HG03095 (cell line): ENCODE measurements at regions not wholly inside any gene's neighbourhood (a gene's known extent, or its start where the extent isn't known, plus 50 kb on each side); places are given as distances from the start of the nearest gene placed in this dataset.

Experiments
- ATAC-seq: cut with Tn5 transposase; IDR thresholded peaks from one replicate; pipeline ENCODE4 v1.9.1; 2021; ENCODE audit warnings: moderate library complexity; ENCODE audit not compliant: unreplicated experiment

DNA sequence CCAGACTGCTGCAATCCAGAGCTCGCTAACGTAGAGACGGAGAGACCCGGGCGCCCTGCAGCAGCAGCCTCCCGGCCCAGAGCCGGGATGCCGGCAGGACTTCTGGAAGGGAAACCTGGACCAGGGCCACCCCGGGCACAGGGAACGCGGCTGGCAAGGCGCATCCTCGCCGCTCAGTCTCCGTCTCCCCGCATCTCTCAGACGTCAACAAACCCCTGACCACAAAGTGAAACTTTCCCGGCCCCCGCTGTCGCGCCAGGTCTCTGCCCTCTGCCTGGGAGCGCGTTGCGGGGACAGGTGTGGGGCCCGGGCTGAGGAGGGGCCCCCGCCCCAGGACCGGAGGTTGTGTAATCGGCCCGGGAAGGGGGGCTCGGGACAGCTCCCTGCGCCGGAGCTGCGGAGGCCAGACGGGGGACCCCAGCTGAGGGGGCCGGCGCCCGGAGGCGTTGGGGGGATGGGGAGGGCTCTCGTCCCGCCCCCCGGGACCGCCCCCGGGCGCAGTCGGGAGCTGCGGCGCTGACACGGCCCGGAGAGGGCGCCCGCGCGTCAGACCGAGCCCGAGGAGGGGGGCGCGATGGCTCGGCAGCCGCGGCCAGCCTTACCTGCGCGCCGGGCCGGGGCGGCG lies 116.6 kb upstream of the HIVEP3 start:
- peak; percentile 59 for ATAC-seq

DNA sequence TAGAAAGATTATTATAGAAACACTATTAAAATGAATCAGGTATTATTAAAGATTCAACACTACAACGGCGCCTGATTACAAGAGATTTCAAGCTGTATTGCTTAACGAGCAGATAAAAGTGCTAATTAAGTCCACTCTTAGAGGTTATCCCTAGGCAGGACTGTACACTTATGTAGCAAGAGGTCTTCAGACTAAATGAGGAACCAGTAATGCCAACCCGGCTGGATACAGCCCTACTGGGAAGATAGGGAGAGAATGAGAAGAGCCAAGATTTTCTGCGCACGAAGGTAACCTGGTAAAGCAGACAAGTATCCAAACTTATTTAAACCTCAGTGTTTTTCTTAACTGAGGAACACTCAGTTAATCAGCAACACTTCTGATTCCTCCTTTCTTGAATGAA lies 115.7 kb upstream of the HIVEP3 start:
- ATAC-seq: no peak

DNA sequence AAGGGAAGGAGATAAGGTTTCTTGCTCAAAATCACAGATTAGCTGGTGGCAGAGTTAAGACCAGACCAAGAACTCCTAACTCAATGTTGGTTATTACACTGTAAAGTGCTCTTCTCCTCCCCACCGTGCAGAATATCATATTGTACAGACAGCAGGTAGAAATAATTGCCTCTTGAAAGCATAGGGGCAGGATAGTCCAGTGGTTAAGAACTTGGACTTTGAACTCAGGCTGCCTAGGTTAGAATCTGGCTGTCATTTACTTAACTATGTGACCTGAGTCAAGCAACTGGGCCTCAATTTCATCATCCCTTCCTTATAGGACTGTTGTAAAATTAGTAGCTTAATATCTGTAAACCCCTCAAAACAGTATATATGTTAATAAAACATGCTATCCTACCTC lies 114.9 kb upstream of the HIVEP3 start:
- no peak for ATAC-seq

DNA sequence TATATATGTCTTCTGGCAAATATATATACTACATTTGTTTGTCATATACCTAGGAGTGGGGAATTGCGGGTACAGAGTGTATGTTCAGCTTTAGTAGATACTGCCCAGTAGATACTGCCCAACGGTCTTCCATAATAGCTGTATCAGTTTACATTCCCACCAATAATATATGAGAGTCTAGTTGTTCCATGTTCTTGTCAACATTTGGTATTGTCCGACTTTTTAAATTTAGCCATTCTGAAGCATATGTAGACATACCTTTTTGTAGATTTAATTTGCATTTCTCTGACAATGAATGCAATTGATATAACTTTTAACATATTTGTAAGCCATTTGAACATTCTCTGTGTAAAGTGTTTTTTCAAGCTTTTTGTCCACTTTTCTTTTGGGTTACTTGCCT lies 99.0 kb upstream of the HIVEP3 start:
- ATAC-seq: no peak

DNA sequence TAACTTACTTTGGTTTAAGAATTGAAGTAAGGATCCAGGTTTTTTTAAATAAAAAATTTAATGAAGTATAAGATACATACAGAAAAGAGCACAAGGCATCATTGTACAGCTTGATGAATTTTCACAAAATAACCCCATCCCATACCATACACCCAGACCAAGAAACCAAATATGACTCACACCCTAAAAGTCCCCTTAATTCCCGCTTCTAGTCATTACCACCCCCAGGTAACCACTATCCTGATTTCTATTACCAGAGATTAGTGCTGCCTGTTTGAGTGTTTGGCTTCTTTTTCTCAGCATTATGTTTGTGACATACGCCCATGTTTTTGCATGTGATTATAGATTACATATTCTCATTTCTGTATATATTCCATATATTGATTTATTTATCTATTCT lies 98.5 kb upstream of the HIVEP3 start:
- ATAC-seq: peak; percentile 59

DNA sequence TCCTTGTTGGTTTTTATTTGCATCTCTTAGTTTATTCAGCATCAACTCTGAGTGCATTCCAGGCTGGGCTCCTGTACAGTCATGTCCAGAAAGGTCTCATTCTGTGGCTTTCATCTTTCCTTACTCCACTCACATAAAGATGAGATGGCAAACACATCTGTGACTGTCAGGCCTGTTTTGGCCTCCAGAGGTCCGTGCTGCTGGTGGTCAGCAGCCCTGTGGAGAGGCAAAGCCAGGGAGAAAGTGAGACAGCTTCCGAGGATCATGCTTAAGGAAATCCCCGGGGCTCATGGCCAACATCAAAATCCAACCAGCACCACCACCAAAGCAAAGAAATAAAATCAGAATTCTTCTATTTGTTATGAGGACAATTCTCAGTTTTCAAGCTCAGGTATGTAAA lies 96.1 kb upstream of the HIVEP3 start:
- no peak for ATAC-seq

DNA sequence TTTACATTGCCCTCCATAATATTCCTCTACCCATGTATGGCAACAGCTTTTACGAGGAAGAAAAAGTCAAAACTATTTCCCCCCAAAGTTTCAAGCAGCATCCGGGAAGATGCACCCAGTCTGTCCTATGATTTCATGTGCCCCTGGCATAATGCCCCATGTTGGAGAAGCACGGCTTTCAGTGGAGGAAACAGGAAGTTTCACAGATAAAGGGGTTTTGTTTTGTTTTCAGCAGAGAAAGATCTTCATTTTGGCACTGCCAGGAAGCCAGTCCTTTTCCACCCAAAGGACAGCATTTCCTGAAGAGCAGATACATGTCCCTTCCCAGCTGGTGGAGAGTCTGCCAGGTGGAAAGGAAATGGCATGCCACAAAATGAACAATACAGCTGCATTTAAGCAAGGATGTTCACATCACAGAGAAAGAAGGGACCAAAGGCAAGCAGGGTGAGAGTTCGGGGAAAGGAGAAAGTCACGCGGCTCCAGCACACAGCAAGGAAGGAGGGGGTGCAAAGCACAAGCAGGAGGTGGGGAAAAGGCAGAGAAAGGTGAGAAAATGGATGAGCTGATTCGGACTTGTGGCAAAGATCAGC lies 95.3 kb upstream of the HIVEP3 start:
- ATAC-seq: no peak

DNA sequence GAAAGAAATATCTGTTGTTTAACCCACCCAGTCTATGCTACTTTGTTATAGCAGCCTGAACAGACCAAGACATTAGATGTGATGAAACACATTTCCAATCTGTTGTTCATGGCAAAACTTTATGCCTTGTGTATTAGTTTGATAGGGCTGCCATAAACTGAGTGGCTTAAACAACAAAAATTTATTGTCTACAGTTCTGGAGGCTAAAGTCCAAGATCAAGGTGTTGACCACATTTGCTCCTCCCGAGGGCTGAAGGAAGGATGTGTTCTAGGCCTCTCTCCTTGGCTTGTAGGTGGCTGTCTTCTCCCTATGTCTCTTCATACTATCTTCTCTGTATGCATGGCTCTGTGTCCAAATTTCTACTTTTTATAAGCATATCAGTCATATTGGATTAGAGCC lies 94.1 kb upstream of the HIVEP3 start:
- no peak for ATAC-seq

DNA sequence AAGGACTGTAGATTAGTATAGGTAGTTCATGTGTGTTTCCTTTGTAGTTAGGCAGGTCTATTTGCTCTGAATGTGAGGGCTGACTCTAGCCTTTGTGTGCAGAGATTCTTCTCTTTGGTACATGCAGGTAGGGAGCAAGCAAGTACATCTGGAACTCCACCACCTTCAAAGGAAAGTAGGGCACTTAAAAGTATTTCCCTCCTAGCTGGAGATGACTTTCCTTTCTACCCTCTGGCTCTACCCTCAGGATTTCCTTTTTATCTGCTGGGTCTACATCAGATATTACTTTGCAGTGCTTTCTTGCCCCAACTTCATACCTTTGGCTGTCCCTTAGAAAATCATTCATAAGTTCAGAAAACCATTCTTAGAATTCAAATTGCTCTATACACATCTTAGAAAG lies 91.7 kb upstream of the HIVEP3 start:
- ATAC-seq: no peak

DNA sequence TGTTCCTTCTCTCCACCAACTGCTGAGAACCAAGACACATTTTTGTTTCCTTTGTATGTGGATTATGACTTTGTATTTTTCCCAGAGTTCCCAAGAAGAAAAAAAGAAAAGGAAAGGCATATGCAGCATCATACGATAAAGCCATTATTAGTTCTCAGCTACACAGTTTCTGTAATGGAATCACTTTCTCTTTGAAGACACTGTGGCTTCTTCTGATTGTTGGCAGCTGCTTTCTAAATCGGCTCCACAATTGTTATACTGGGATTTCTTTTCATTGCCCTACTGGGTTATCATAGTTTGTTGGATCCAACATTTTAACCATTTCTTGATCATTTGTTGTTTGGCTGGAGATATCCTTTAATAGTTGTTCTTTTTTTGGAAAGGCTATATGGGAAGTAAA lies 89.5 kb upstream of the HIVEP3 start:
- no peak for ATAC-seq

DNA sequence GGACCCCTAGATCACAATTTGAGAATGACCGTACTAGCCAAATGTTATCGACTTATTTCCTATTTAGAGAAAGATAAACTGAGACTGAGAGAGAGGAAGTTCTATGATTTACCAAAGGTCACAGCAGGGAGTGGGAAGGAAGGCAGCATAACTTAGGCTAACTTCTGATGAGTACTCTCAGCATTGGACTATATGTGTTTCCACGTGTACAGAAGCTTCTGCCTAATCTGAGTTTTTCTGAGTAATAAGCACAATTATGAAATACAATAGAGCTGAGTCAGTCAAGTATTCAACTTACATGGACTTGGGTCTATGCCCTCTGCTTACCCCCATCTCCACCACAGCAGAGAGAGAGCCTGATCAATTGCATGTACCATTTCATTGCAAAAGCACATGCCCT lies 88.1 kb upstream of the HIVEP3 start:
- no peak for ATAC-seq

DNA sequence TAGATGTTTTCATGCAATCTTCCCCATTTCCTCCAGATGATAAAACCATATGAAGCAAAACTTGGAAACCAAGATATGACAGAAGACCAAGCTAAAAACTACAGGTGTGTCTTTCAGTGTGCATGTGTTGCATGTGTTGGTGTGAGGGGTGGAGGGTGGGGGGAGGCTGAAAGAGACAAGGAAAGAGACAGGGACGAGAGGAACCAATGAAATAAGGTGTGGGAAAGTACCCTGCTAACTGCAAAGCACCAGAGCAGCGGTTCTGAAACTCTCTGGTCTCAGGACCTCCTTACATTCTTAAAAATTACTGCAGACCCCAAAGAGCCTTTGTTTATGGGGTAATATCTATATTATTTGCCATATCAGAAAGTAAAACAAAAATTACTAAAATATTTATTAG lies 87.4 kb upstream of the HIVEP3 start:
- no peak for ATAC-seq

DNA sequence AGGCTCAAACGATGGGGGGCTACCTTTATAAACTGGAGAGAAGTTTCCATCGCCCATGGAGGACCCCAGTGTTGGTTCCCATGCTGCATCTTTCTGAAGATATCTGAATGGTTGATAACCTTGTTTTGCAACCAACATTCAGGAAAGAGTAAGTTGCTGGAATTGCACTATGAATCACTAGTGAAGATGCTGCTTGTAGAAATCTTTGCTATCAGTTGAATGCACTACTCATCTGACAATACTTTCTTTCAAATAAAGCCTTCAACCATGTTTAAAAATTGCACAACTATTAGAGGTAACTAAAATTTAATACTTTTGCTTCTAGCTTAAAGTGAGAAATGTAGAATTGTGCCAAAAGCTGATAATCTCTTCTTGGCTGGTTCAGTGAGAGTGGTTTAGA lies 86.8 kb upstream of the HIVEP3 start:
- ATAC-seq: no peak

DNA sequence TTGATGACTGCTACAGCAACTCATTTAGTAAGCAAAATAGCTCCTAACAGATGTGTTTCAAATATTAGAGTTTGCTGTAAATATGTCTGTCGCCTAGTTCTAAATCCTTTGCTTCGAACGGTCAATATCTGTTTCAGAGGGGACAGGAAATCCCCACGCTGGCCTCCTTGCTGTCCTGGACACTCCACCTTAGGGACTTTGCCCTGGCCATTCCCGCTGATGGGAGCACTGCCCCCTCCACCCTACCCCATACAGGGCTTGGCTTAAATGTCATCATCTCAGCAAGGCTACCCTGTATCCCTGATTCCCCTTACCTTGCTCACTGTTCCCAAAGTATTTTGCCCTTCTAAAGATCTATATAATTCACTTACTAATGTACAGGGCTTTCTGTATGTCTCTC lies 86.1 kb upstream of the HIVEP3 start:
- ATAC-seq: no peak

DNA sequence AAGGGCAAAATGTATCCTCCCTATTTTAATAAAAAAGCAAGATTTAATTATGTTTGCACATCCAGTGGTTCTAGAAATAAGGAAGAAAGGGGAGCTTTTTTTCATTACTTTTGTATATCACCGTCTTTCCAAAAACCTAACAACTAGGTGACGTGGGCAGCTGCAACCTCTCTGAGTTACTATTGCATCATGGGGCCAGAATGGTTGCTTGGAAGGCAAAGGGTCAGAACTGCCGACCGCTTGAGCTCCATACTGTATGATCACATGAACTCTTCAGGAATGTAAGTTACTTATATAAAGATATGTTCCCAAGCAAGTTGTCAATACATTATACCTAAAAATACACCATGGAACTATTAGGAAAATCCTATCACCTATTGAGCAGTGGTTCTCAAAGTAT lies 85.6 kb upstream of the HIVEP3 start:
- ATAC-seq: no peak

DNA sequence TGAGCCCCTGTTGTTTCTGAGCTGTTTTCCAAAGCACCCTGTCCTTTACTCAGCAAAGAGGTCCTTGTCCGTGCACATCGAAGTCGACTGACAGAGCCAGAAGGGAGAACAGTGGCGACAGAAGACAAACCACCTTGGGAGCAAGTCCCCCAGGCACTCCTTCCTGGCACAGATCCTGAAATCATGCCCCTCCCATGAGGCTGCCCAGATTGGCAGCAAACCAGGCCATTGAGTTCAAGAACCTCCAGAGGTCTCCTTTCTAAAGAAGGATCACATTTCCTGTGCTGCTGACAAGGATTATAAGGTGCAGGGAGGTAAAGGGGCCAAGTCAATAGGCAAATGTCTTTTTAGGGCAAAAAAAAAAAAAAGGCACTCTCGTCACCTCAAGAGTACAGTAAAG lies 84.7 kb upstream of the HIVEP3 start:
- no peak for ATAC-seq

DNA sequence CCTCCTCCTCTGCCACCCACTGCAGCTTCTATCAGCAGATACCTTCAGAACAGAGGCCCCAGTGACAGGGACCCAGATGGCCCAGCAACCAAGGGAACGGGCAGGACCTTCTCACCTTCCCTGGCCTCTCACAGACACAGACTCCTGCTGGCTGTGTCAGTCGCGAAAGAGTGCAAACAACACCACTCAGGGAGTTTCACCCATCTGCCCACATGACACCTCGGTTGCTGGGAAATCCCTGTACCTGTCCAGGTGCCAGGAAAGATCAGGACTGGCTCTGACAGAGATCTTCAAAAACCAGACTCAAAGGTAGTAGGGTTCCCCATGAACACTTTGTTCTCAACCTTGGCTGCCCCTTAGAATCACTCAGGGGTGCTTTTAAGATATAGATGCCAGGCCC lies 83.5 kb upstream of the HIVEP3 start:
- ATAC-seq: no peak

DNA sequence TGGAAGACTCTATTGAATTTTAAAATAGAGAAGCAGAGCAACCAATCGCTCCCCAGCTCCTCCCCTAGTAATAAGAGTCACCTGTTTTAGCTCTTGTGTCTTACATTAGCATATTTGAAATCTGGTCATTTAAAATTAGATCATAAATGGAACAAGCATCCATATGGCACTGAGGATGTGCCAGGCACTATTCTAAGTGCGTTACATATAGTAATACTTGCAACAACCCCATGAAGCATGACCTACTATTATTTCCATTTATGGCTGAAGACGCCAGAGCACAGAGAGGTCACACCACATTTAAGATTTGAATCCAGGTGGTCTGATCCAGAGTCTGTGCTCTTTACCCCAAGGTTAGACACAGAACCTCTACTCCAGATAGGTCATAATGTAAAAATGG lies 82.0 kb upstream of the HIVEP3 start:
- ATAC-seq: no peak

DNA sequence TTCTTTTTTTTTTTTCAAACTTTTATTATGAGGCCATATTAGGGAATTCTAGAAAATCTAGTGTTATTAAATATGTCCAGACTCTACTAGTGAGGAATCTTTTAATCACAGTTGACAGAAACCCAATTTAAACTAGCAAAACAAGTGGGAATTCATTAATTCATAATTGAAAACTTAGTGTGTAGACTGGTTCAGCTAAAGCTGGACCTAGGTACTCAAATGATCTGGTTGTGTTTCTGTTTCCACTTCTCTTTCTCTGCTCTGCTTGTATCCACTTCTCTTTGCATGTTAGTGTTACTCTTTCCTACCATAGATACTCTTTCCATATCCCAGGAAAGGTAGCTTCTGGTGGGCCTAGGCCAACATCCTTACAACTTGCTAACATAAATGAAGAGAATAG lies 81.2 kb upstream of the HIVEP3 start:
- ATAC-seq: no peak

DNA sequence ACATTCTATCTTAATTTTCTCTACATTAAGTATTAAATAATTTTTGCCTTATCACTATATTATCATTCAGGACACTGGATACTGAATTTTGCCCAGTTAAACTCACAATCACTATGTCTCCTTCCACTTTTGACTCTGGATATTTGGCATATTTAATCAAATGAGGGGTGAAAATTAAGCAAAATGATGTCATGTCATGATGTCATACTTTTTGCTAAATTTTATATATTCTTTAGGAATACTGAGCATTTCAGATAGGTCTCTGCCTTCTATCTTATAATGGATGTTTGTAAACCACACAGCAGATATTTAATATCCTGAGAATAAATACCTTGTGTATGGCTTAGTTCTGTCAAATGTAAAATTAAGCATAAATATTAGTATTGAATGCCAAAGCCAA lies 79.5 kb upstream of the HIVEP3 start:
- no peak for ATAC-seq

DNA sequence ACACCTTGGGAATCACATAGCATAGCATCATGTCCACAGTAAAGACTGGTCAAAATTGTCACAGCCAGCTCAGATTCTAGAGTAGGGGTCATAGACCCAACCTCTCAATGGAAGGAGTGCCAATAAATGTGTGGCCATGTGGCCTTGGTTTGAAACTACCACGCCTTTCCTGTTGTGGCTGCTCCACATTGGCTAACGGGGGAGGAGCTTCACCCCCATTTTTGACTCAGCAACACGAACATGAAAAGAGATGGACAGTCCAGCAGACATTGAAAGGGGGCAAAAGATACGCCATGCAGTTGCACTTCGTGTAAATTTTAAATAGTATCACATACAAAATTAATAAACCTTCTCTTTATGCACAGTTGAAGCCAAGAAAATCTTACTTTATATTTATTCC lies 78.4 kb upstream of the HIVEP3 start:
- ATAC-seq: no peak

DNA sequence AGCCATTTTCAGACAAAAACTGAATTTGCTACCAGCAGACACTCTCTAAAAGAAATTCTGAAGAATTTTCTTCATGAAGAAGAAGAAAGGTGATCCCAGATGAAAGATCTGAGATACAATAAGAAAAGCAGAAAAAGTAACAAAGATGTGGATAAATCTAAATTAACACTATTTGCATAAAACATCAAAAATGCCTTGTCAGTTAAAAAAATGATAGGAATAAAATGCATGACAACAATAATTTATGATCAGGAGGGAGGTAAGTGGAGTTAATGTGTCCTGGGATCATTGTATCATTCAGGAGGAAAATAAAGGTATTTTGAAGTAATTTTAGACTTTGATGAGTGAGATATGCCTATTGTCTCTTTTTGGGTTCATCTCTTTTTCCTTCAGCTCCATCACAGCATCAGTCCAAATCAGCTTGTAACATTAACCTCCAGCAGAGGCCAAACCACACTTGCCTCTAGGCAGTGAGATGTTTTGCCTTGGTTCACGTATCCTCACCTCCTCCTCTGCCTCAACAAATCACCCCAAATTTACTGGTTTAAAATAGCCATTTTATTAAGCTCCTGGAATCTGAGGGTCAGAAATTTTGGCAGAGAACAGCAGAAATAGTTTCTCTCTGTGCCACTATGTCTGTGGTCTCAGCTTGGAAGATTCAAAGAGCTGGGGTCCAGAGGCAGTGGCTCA lies 76.9 kb upstream of the HIVEP3 start:
- ATAC-seq: no peak
